Pancreas (tissue), 10 donors: ENCODE measurements at regions not wholly inside any gene's neighbourhood (a gene's known extent, or its start where the extent isn't known, plus 50 kb on each side); places are given as distances from the start of the nearest gene placed in this dataset.

Experiments
- ATAC-seq, 4 donors: fragments of 200-7000 bp; cut with Tn5 transposase; one replicate each; pipeline versions ENCODE4 v1.8.0 to v1.9.1; 2020; ENCODE audit warnings: mild to moderate bottlenecking in 4 of 4, moderate library complexity in 4 of 4
- DNase-seq, 6 donors: peaks; one replicate each; pipeline ENCODE4 v3.0.0-alpha.2; 2020
- FAIRE-seq: peaks from 2 replicates; lab custom pipeline; 2012; peaks lifted over from hg19 to GRCh38; lab: Jason Lieb, UNC
- H3K27ac ChIP-seq, 4 donors: fragments of 200-600 bp; sonication (generic); 1 replicate in 3 of 4; 2 replicates in 1 of 4; pipeline versions ENCODE4 v1.5.0 to v1.8.0; 2020
- H3K27me3 ChIP-seq, 4 donors: fragments of 200-600 bp; one replicate each; pipeline ENCODE4 v1.8.0; 2021
- H3K36me3 ChIP-seq, 3 donors: fragments of 200-600 bp; sonication (generic) in 1 of 3; one replicate each; pipeline versions ENCODE4 v1.5.0 to v1.8.0; 2020 to 2021
- H3K4me1 ChIP-seq, 3 donors: fragments of 200-600 bp; one replicate each; pipeline ENCODE4 v1.8.0; 2021
- H3K4me3 ChIP-seq, 4 donors: fragments of 200-600 bp; sonication (generic) in 2 of 4; one replicate each; pipeline versions ENCODE4 v1.5.0 to v1.8.0; 2020 to 2021
- H3K9me3 ChIP-seq, 4 donors: fragments of 200-600 bp; one replicate each; pipeline ENCODE4 v1.8.0; 2021
- WGBS, 2 donors: extraction: QIAGEN DNeasy Blood & Tissue Kit; methylation state at CpG; one replicate each; pipeline ENCODE4 v1.1.7; 2013; 5-methylcytosine and 5-hydroxymethylcytosine counted together
- intact Hi-C, 3 donors: fragments of 100-400 bp; cut with DNase I; formaldehyde crosslinking; loops; one replicate each; pipeline versions ENCODE4 v1.11.1 to v1.14.2; 2022
- TF ChIP-seq, protein P1 (sequence below), 4 donors: fragments of 200-600 bp; sonication (generic) in 3 of 4; IDR thresholded peaks; one replicate each; pipeline versions ENCODE4 v1.5.0 to v1.8.0; 2021; ENCODE audit warnings: antibody characterized with exemption in 4 of 4
- donor health status: healthy with polysubstance abuse.
- donor health status: DM: no; HTN: no; CAD: no; lungs with moderate emphysema.
- donor health status: DM: no; HTN: no; CAD: no.
- donor health status: control.
- donor health status: control.
- donor health status: Bipolar disorder and iron deficiency.
- donor health status: DM: yes; HTN: yes; CAD: no.
- donor health status: DM: no; HTN: no; CAD: no.
- donor health status: DM: no; HTN: no; CAD: no.
- donor health status: DM: yes; HTN: yes; CAD: no.

DNA sequence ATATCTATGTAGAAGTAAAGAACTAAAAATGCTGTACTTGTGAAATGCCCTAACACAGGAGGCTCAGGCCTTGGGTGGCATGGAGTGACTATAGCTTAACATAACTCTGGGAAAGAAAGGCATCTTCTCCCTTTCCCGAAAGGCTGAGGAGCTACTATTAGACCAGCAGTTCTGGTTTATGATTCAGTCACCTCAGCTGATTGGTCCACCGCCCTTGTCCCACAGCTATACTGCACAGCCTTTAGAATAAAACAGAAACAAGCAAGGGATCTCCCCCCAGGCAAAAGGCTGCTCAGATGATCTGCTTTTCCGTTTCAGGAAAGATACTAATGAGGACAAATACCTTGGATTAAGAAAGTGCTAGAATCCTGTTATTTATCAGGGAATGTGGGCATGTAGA, 171.3 kb downstream of the SNCA start:
- H3K9me3 ChIP-seq: no peaks in the 10 kb centered on the region
- TF ChIP-seq, protein P1, sequence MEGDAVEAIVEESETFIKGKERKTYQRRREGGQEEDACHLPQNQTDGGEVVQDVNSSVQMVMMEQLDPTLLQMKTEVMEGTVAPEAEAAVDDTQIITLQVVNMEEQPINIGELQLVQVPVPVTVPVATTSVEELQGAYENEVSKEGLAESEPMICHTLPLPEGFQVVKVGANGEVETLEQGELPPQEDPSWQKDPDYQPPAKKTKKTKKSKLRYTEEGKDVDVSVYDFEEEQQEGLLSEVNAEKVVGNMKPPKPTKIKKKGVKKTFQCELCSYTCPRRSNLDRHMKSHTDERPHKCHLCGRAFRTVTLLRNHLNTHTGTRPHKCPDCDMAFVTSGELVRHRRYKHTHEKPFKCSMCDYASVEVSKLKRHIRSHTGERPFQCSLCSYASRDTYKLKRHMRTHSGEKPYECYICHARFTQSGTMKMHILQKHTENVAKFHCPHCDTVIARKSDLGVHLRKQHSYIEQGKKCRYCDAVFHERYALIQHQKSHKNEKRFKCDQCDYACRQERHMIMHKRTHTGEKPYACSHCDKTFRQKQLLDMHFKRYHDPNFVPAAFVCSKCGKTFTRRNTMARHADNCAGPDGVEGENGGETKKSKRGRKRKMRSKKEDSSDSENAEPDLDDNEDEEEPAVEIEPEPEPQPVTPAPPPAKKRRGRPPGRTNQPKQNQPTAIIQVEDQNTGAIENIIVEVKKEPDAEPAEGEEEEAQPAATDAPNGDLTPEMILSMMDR (IDR thresholded peaks at IDR 0.05): no peak
- no peak overlapping the region for H3K4me3 ChIP-seq
- DNase-seq: no peak
- H3K27me3 ChIP-seq: no peaks in the 10 kb centered on the region
- intact Hi-C loops: no loop called here
- H3K4me1 ChIP-seq: no peaks in the 10 kb centered on the region
- no peak overlapping the region for H3K27ac ChIP-seq
- no peak for ATAC-seq
- H3K36me3 ChIP-seq: no peaks in the 10 kb centered on the region
- FAIRE-seq: no peak
- 67 to 79% methylated on average over 3 of the region's 3 CpGs for WGBS, 2 donors

DNA sequence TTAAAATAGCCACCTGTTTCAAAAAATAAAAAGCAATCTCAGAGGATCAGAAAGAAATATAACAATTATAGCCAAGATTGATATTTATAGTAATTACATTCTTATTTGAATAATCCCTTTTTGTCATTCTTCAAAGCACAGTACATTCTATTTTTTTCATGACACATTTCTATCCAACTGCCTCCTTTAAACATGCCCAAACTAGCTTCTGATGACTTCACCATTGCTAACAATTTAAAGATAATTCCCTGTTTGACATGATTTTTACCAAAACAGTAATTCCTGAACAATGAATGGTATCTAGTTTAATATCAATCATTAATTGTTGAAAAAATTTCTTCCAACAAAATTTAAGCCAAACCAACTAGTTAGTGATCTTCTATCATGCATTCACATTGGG, 172.4 kb downstream of the SNCA start:
- intact Hi-C loops: no loop called here

DNA sequence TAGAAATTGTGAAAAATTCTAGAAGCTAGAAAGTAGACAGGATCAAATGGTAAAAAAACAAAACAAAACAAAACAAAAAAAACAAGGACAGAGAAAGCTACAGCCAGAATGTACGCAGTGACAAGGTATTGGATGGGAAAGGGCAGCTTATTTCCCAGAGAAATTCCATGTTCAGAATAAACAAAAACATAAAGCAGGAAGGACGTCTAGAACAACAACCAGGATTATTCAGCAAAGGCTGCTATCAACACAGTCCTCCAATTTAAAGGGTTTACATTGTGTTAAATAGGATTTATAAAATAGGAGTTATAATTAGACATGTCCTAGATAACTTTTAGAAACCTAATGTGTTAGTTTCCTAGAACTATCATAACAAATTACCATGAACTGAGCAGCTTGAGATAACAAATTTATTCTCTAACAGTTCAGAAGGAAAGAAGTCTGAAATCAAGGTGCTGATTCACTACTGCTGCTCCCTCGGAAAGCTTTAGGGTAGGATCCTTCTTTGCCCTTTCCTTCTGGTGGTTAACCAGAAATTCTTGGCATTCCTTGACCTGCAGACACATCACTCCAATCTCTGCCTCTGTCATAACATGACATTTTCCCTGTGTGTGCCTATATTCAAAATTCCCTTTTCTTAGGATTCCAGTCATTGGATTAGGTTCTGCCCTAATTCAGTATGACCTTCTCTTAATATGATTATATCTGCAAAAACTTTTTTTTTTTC, 175.6 kb downstream of the SNCA start:
- Histone ChIP-seq H3K4me1 (no peaks in the 10 kb centered on the region), H3K27ac (no peak overlapping the region), H3K36me3 (no peaks in the 10 kb centered on the region), H3K9me3 (no peaks in the 10 kb centered on the region), H3K27me3 (no peaks in the 10 kb centered on the region), H3K4me3 (no peak overlapping the region)
- intact Hi-C loops: no loop called here
- FAIRE-seq (no peak), DNase-seq (no peak), ATAC-seq (no peak)
- 63 to 68% methylated on average over 3 of the region's 3 CpGs for WGBS, 2 donors
- TF ChIP-seq, protein P1 (IDR thresholded peaks at IDR 0.05): no peak

More for the DNA sequence above, 172.4 kb downstream of the SNCA start:
- FAIRE-seq (no peak), ATAC-seq (no peak), DNase-seq (no peak)
- no peak overlapping the region for H3K4me3 ChIP-seq
- H3K4me1 ChIP-seq: no peaks in the 10 kb centered on the region
- TF ChIP-seq, protein P1 (IDR thresholded peaks at IDR 0.05): no peak
- no peaks in the 10 kb centered on the region for H3K9me3 ChIP-seq
- no peaks in the 10 kb centered on the region for H3K27me3 ChIP-seq
- H3K36me3 ChIP-seq: no peaks in the 10 kb centered on the region
- no peak overlapping the region for H3K27ac ChIP-seq

DNA sequence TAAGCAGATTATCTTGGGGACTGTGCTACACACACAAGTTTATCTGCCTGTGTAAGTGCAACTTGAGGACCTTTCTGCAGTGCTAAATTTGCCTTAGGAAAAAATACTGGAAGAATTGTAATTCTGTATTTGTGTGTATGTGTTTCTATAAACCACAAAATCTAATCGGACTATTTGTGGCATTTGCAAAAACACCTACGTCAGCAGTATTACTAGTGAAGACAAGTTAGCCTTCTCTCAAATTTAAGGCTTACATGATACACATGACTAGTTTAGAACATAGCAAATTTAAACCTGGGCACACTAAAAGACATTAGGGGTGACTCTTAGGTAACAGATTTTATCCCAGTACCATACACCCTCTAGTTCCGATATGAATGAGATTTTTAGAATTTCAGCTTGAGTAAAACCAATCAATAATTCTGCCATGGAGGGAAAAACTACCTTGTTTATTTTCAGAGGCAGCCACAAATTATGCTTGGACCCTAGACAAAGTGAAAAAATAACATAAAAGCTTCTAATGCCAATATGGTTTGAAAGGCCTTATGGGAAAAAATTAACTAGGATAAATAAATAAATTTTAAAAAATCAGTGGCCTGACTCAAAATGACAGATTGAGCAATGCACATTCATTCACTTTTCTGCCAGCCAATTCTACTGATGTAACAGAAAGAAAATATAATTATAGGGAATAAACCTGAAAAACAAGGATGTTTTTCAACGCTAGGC, 176.4 kb downstream of the SNCA start:
- H3K27me3 ChIP-seq: no peaks in the 10 kb centered on the region
- FAIRE-seq: no peak
- ATAC-seq: no peak

More for the DNA sequence above, 176.4 kb downstream of the SNCA start:
- Histone ChIP-seq H3K4me1 (no peaks in the 10 kb centered on the region), H3K36me3 (no peaks in the 10 kb centered on the region), H3K4me3 (no peak overlapping the region), H3K27ac (no peak overlapping the region), H3K9me3 (no peaks in the 10 kb centered on the region)
- DNase-seq: no peak
- 77 to 80% methylated on average over 4 of the region's 4 CpGs for WGBS, 2 donors
- TF ChIP-seq, protein P1 (IDR thresholded peaks at IDR 0.05): no peak
- intact Hi-C loops: no loop called here
